Fibroblast of villous mesenchyme (primary cell): ENCODE measurements at regions not wholly inside any gene's neighbourhood (a gene's known extent, or its start where the extent isn't known, plus 50 kb on each side); places are given as distances from the start of the nearest gene placed in this dataset.
A peak's percentile ranks its signal among the peaks of the same experiment; 100 is the strongest.
"Not testable (repeated sequence)": the region's sequence is repeated elsewhere in the genome, so short reads cannot be mapped to it uniquely, and the experiment has no call there.

Source experiments
- DNase-seq: peaks from one replicate; pipeline ENCODE4 v3.0.0-alpha.2; 2010; ENCODE audit warnings: low read depth
- H3K4me3 ChIP-seq: 2 replicates; pipeline ENCODE4 v1.5.1; 2011; ENCODE audit warnings: low read depth, mild to moderate bottlenecking, low read length
- TF ChIP-seq, protein P1 (sequence below): IDR thresholded peaks from 2 replicates; pipeline ENCODE4 v1.5.1; 2012; ENCODE audit warnings: low read depth, mild to moderate bottlenecking, low read length; ENCODE audit not compliant: insufficient read depth

GRCh38 chr15:92805080-92805690 is 94.9 kb upstream of the CHD2 start:
- no peak overlapping the region for H3K4me3 ChIP-seq
- TF ChIP-seq, protein P1, sequence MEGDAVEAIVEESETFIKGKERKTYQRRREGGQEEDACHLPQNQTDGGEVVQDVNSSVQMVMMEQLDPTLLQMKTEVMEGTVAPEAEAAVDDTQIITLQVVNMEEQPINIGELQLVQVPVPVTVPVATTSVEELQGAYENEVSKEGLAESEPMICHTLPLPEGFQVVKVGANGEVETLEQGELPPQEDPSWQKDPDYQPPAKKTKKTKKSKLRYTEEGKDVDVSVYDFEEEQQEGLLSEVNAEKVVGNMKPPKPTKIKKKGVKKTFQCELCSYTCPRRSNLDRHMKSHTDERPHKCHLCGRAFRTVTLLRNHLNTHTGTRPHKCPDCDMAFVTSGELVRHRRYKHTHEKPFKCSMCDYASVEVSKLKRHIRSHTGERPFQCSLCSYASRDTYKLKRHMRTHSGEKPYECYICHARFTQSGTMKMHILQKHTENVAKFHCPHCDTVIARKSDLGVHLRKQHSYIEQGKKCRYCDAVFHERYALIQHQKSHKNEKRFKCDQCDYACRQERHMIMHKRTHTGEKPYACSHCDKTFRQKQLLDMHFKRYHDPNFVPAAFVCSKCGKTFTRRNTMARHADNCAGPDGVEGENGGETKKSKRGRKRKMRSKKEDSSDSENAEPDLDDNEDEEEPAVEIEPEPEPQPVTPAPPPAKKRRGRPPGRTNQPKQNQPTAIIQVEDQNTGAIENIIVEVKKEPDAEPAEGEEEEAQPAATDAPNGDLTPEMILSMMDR: no peak
- no peak for DNase-seq

- H3K4me3 ChIP-seq, DNase-seq: not testable (repeated sequence)
These were observed 94.0 kb upstream of the CHD2 start for GRCh38 chr15:92806171-92806570.

- DNase-seq: no peak
- TF ChIP-seq, protein P1: no peak
- no peak overlapping the region for H3K4me3 ChIP-seq
These were observed 93.4 kb upstream of the CHD2 start for GRCh38 chr15:92806763-92807162.

DNA sequence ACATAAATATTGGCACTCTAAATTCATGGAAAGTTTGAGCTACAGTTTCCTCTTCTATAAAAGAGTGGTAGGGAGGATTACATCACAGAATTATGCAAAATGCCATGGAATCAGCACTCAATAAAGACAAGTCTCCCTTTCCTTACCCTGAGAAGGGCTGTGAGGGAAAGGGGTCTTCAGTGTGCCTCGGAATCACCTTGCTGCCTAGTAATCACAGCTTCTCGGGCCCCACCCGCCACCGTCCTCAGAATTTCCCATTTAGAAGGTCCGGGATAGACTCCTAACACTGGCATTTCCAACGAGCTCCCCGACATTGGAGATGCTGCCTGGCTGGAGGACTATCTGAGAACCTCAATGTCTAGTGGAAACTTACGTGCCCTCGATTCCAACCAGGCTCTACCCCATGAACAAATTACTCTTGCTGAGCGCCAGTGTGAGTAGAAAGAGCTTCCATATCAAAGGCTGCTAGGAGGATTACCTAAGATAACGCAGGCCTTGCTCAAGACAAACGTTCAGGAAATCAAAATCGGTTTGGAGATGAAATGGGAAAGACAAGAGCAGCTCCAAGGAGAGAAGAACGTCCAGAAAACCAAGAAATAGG is 92.1 kb upstream of the CHD2 start:
- peak; percentile 78 for DNase-seq
- peak overlapping the region; percentile 41 for H3K4me3 ChIP-seq
- TF ChIP-seq, protein P1: no peak

- TF ChIP-seq, protein P1: no peak
- H3K4me3 ChIP-seq: peak overlapping the region; percentile 41
- peak; percentile 74 for DNase-seq
These were observed 91.5 kb upstream of the CHD2 start for GRCh38 chr15:92808598-92809063.

DNA sequence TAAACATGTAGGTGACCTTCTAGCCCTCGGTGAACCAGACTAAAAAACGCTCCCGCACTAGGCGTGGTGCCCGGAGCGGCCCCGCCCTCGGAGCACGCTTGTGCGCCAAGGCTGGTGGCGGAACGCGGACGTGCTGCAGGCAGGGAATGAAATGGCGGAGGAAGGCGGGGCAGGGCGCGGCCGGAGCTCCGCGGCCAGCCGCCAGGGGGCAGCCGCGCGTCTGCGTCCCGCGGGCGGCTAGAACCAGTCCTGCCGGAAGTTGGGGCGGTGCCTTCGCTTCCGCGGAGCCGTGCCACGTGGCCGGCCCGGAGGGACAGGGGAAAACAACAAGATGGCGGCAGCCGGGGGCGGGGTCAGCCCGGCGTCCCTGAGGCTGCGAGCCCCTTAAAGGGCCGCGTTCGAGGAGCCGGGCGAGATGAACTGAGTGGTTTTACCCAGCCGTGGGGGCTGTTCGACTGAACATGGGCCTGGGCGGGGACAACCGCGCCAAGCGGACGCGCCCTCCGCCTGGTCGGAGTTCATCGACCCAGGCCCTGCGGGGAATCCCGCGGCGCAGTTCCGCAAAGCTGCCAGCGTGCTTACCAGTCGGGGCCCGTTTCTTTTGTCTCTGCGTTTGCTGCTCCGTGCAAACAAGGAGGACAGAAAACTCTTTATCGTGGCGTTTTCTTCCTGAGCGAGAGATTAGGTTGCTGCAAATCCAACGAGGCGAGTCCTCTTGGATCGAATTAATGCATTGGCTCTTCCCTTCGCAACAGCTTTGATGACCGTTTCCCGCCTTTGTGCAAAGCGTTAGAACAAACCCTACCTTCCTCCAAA is 90.9 kb upstream of the CHD2 start:
- peak; percentile 98 for DNase-seq
- TF ChIP-seq, protein P1: peak; percentile 82

DNA sequence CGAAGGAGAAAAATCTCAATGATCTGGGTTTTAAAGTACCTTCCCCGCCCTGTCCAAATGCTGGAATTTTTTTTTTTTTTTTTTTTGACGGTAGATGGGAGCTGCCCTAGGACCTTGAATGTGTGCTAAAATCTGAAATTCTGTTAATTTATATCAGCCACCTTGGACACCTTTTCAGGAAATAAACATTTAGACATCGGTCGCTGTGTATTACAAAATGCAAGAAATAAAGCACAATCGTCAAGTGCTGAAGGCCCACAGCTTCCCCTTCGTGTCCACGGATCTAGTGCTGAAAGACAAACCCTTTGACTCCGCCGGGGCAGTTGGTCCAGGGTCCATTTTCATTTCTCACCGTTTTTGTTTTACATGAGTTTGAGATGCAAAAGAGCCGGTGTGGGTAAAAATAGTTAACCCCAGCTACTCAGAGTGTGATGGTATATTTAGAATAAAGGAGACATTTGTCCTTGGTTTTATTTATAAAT is 90.2 kb upstream of the CHD2 start:
- peak; percentile 70 for DNase-seq
- H3K4me3 ChIP-seq: peak overlapping the region; percentile 62
- TF ChIP-seq, protein P1: no peak

More for the DNA sequence above, 90.9 kb upstream of the CHD2 start:
- peak overlapping the region; percentile 62 for H3K4me3 ChIP-seq
